ENCODE measurements at regions not wholly inside any gene's neighbourhood (a gene's known extent, or its start where the extent isn't known, plus 50 kb on each side); places are given as distances from the start of the nearest gene placed in this dataset.

GRCh38 chr1:94674876-94675275 lies 133.3 kb upstream of the F3 start:
- no peaks in the 10 kb centered on the region for H3K4me1 ChIP-seq (ENCODE audit: control insufficient read depth, extremely low read depth, insufficient read depth, low read length)
- dilution Hi-C loops (cut with MboI; ENCODE audit: extremely low pct_ligation_motif_present, low sequenced_read_pairs), result no loop called here

GRCh38 chr1:94672934-94673333 lies 131.4 kb upstream of the F3 start:
- Histone ChIP-seq H2AFZ (ENCODE audit: control insufficient read depth, low read length) (no peak overlapping the region), H3K4me2 (ENCODE audit: control insufficient read depth, extremely low read depth, insufficient read depth, low read depth, low read length) (no peak overlapping the region), H3K79me2 (ENCODE audit: control insufficient read depth, insufficient read depth, low read length) (no peaks in the 10 kb centered on the region), H3K27me3 (ENCODE audit: control insufficient read depth, extremely low read depth, insufficient read depth, low read length) (no peaks in the 10 kb centered on the region), H3K36me3 (ENCODE audit: control insufficient read depth in 2 of 2, extremely low read depth in 1 of 2, insufficient read depth in 2 of 2, low read length in 2 of 2) (no peaks in the 10 kb centered on the region), H4K20me1 (ENCODE audit: control insufficient read depth, extremely low read depth, insufficient read depth, low read length) (no peaks in the 10 kb centered on the region), H3K9me3 (ENCODE audit: control insufficient read depth, low read depth, low read length) (no peaks in the 10 kb centered on the region), H3K9me1 (ENCODE audit: control insufficient read depth, extremely low read depth, insufficient read depth, low read length) (no peaks in the 10 kb centered on the region), H3K9ac (ENCODE audit: control insufficient read depth, extremely low read depth, insufficient read depth, low read length) (no peak overlapping the region), H3K27ac (ENCODE audit: control insufficient read depth, insufficient read depth, low read length) (no peak overlapping the region), H3K4me3 (ENCODE audit: control insufficient read depth in 2 of 3, extremely low read depth in 1 of 3, insufficient read depth in 2 of 3, low read depth in 1 of 3, low read length in 3 of 3) (no peak overlapping the region), H3K4me1 (ENCODE audit: control insufficient read depth, extremely low read depth, insufficient read depth, low read length) (no peaks in the 10 kb centered on the region)
- DNase-seq (ENCODE audit: low read depth, low spot score) (no peak), FAIRE-seq (no peak)
- dilution Hi-C loops (cut with MboI; ENCODE audit: extremely low pct_ligation_motif_present, low sequenced_read_pairs), result no loop called here
- no peak for TF ChIP-seq EZH2 (IDR thresholded peaks at IDR 0.05; ENCODE audit: low read length)
- TF ChIP-seq, protein P1, sequence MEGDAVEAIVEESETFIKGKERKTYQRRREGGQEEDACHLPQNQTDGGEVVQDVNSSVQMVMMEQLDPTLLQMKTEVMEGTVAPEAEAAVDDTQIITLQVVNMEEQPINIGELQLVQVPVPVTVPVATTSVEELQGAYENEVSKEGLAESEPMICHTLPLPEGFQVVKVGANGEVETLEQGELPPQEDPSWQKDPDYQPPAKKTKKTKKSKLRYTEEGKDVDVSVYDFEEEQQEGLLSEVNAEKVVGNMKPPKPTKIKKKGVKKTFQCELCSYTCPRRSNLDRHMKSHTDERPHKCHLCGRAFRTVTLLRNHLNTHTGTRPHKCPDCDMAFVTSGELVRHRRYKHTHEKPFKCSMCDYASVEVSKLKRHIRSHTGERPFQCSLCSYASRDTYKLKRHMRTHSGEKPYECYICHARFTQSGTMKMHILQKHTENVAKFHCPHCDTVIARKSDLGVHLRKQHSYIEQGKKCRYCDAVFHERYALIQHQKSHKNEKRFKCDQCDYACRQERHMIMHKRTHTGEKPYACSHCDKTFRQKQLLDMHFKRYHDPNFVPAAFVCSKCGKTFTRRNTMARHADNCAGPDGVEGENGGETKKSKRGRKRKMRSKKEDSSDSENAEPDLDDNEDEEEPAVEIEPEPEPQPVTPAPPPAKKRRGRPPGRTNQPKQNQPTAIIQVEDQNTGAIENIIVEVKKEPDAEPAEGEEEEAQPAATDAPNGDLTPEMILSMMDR (optimal IDR thresholded peaks at IDR 0.05 in 1 of 3, IDR thresholded peaks at IDR 0.05 in 1 of 3, conservative IDR thresholded peaks at IDR 0.05 in 1 of 3; ENCODE audit: extremely low read depth in 1 of 3, insufficient read depth in 2 of 3, low read length in 3 of 3), result no peak

More at GRCh38 chr1:94674876-94675275, 133.3 kb upstream of the F3 start:
- H3K4me3 ChIP-seq (ENCODE audit: control insufficient read depth in 2 of 3, extremely low read depth in 1 of 3, insufficient read depth in 2 of 3, low read depth in 1 of 3, low read length in 3 of 3), result no peak overlapping the region
- TF ChIP-seq, protein P1 (optimal IDR thresholded peaks at IDR 0.05 in 1 of 3, IDR thresholded peaks at IDR 0.05 in 1 of 3, conservative IDR thresholded peaks at IDR 0.05 in 1 of 3; ENCODE audit: extremely low read depth in 1 of 3, insufficient read depth in 2 of 3, low read length in 3 of 3), result no peak
- TF ChIP-seq EZH2 (IDR thresholded peaks at IDR 0.05; ENCODE audit: low read length), result no peak
- no peaks in the 10 kb centered on the region for H3K27me3 ChIP-seq (ENCODE audit: control insufficient read depth, extremely low read depth, insufficient read depth, low read length)
- H3K4me2 ChIP-seq (ENCODE audit: control insufficient read depth, extremely low read depth, insufficient read depth, low read depth, low read length), result no peak overlapping the region
- no peaks in the 10 kb centered on the region for H3K9me3 ChIP-seq (ENCODE audit: control insufficient read depth, low read depth, low read length)
- DNase-seq (ENCODE audit: low read depth, low spot score), result no peak
- H3K79me2 ChIP-seq (ENCODE audit: control insufficient read depth, insufficient read depth, low read length), result no peaks in the 10 kb centered on the region
- H3K9me1 ChIP-seq (ENCODE audit: control insufficient read depth, extremely low read depth, insufficient read depth, low read length), result no peaks in the 10 kb centered on the region
- H2AFZ ChIP-seq (ENCODE audit: control insufficient read depth, low read length), result no peak overlapping the region
- no peaks in the 10 kb centered on the region for H4K20me1 ChIP-seq (ENCODE audit: control insufficient read depth, extremely low read depth, insufficient read depth, low read length)
- peak; percentile 5 for FAIRE-seq
- H3K36me3 ChIP-seq (ENCODE audit: control insufficient read depth in 2 of 2, extremely low read depth in 1 of 2, insufficient read depth in 2 of 2, low read length in 2 of 2), result no peaks in the 10 kb centered on the region
- no peak overlapping the region for H3K9ac ChIP-seq (ENCODE audit: control insufficient read depth, extremely low read depth, insufficient read depth, low read length)
- no peak overlapping the region for H3K27ac ChIP-seq (ENCODE audit: control insufficient read depth, insufficient read depth, low read length)
